ENCODE measurements at regions not wholly inside any gene's neighbourhood (a gene's known extent, or its start where the extent isn't known, plus 50 kb on each side); places are given as distances from the start of the nearest gene placed in this dataset.
A peak's percentile ranks its signal among the peaks of the same experiment; 100 is the strongest.

DNA sequence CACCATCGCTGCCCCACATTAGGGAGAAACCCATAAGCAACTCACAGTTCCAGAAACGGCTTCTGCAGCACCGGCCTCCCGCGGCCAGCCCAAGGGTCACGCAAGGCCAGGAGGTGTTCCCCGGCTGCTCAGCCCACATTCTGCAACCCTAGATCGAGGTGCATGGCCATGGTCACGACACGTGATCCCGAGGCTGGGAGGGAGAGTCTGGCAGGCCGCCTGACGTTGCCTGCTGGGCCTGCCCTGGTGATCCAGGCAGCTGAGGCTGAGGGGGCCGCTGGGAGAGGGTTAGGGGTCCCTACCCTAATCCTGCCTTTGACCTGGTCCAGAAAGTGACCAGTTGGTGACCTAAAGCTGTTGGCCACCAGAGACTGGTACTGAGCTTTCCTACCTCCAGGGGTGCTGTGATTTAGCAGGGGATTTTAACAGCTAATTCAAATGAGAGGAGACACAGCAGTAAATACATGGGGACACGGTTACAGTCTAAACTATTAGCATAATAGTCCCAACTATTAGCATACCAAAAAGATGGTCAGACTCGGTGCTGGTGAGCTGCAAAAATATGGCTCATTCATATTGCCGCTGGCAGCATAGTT is 97.4 kb upstream of the CIBAR2 start (continued):
- TF ChIP-seq, protein P1, sequence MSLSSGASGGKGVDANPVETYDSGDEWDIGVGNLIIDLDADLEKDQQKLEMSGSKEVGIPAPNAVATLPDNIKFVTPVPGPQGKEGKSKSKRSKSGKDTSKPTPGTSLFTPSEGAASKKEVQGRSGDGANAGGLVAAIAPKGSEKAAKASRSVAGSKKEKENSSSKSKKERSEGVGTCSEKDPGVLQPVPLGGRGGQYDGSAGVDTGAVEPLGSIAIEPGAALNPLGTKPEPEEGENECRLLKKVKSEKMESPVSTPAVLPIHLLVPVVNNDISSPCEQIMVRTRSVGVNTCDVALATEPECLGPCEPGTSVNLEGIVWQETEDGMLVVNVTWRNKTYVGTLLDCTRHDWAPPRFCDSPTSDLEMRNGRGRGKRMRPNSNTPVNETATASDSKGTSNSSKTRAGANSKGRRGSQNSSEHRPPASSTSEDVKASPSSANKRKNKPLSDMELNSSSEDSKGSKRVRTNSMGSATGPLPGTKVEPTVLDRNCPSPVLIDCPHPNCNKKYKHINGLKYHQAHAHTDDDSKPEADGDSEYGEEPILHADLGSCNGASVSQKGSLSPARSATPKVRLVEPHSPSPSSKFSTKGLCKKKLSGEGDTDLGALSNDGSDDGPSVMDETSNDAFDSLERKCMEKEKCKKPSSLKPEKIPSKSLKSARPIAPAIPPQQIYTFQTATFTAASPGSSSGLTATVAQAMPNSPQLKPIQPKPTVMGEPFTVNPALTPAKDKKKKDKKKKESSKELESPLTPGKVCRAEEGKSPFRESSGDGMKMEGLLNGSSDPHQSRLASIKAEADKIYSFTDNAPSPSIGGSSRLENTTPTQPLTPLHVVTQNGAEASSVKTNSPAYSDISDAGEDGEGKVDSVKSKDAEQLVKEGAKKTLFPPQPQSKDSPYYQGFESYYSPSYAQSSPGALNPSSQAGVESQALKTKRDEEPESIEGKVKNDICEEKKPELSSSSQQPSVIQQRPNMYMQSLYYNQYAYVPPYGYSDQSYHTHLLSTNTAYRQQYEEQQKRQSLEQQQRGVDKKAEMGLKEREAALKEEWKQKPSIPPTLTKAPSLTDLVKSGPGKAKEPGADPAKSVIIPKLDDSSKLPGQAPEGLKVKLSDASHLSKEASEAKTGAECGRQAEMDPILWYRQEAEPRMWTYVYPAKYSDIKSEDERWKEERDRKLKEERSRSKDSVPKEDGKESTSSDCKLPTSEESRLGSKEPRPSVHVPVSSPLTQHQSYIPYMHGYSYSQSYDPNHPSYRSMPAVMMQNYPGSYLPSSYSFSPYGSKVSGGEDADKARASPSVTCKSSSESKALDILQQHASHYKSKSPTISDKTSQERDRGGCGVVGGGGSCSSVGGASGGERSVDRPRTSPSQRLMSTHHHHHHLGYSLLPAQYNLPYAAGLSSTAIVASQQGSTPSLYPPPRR (CRISPR knock-in tag; IDR thresholded peaks at IDR 0.05; ENCODE audit: borderline replicate concordance): peak; percentile 57; the same call in 1 of the 2 replicates
- TF ChIP-seq PCBP2 (optimal IDR thresholded peaks at IDR 0.05; ENCODE audit: low read depth, low read length, poor library complexity, severe bottlenecking) (no peak), SALL2 (CRISPR knock-in tag; IDR thresholded peaks at IDR 0.05) (no peak), ZNF292 (CRISPR knock-in tag; IDR thresholded peaks at IDR 0.05; ENCODE audit: borderline replicate concordance, low read depth) (peak; percentile 67; the same call in 1 of the 2 replicates), ISX (CRISPR knock-in tag; conservative IDR thresholded peaks at IDR 0.05) (no peak), ZNF20 (CRISPR knock-in tag; IDR thresholded peaks at IDR 0.05) (no peak), TCF7 (IDR thresholded peaks at IDR 0.05; ENCODE audit: low read depth) (no peak)
- TF ChIP-seq, protein P2, sequence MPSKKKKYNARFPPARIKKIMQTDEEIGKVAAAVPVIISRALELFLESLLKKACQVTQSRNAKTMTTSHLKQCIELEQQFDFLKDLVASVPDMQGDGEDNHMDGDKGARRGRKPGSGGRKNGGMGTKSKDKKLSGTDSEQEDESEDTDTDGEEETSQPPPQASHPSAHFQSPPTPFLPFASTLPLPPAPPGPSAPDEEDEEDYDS (CRISPR knock-in tag; IDR thresholded peaks at IDR 0.05): no peak
- TF ChIP-seq, protein P3, sequence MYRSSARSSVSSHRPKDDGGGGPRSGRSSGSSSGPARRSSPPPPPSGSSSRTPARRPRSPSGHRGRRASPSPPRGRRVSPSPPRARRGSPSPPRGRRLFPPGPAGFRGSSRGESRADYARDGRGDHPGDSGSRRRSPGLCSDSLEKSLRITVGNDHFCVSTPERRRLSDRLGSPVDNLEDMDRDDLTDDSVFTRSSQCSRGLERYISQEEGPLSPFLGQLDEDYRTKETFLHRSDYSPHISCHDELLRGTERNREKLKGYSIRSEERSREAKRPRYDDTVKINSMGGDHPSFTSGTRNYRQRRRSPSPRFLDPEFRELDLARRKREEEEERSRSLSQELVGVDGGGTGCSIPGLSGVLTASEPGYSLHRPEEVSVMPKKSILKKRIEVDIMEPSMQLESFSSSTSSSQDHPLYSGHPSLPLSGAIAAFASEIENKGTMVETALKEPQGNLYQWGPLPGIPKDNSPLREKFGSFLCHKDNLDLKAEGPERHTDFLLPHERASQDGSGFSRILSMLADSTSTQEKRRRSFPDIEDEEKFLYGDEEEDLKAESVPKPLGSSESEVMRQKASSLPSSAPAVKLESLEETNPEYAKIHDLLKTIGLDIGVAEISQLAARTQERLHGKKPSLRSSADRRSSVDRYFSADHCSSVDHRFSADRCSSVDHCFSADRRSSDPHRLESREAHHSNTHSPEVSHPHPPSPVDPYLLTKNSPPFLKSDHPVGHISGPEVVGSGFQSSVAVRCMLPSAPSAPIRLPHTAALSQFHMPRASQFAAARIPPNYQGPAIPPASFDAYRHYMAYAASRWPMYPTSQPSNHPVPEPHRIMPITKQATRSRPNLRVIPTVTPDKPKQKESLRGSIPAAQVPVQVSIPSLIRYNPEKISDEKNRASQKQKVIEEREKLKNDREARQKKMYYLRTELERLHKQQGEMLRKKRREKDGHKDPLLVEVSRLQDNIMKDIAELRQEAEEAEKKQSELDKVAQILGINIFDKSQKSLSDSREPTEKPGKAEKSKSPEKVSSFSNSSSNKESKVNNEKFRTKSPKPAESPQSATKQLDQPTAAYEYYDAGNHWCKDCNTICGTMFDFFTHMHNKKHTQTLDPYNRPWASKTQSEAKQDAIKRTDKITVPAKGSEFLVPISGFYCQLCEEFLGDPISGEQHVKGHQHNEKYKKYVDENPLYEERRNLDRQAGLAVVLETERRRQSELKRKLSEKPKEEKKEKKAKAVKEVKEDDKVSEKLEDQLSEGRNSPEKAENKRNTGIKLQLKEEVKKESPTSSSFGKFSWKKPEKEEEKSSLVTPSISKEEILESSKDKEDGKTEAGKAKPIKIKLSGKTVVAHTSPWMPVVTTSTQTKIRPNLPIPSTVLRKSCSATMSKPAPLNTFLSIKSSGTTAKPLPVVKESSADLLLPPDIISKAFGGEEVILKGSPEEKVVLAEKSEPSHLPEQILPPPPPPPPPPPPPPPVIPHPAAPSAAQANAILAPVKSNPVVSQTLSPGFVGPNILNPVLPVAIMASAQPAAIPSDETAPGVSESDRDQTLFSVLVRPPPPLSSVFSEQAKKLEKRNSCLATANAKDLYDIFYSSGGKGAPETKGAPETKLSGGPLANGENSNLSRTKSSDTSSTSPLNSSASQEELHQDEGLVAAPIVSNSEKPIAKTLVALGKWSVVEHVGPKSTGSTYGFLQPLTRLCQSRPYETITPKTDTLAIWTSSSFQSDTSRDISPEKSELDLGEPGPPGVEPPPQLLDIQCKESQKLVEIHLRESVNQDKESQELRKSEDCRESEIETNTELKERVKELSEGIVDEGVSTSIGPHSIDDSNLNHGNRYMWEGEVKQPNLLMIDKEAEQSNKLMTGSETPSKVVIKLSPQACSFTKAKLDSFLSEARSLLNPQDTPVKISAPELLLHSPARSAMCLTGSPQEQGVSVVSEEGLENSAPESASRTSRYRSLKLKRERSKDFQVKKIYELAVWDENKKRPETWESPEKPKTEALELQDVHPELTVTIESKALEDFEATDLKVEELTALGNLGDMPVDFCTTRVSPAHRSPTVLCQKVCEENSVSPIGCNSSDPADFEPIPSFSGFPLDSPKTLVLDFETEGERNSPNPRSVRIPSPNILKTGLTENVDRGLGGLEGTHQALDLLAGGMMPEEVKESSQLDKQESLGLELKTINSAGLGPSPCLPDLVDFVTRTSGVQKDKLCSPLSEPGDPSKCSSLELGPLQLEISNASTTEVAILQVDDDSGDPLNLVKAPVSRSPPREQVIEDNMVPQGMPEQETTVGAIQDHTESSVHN (CRISPR knock-in tag; IDR thresholded peaks at IDR 0.05): no peak
- TF ChIP-seq, protein P4, sequence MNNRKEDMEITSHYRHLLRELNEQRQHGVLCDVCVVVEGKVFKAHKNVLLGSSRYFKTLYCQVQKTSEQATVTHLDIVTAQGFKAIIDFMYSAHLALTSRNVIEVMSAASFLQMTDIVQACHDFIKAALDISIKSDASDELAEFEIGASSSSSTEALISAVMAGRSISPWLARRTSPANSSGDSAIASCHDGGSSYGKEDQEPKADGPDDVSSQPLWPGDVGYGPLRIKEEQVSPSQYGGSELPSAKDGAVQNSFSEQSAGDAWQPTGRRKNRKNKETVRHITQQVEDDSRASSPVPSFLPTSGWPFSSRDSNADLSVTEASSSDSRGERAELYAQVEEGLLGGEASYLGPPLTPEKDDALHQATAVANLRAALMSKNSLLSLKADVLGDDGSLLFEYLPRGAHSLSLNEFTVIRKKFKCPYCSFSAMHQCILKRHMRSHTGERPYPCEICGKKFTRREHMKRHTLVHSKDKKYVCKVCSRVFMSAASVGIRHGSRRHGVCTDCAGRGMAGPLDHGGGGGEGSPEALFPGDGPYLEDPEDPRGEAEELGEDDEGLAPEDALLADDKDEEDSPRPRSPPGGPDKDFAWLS (CRISPR knock-in tag; IDR thresholded peaks at IDR 0.05; ENCODE audit: borderline replicate concordance): no peak
- TF ChIP-seq, protein P5, sequence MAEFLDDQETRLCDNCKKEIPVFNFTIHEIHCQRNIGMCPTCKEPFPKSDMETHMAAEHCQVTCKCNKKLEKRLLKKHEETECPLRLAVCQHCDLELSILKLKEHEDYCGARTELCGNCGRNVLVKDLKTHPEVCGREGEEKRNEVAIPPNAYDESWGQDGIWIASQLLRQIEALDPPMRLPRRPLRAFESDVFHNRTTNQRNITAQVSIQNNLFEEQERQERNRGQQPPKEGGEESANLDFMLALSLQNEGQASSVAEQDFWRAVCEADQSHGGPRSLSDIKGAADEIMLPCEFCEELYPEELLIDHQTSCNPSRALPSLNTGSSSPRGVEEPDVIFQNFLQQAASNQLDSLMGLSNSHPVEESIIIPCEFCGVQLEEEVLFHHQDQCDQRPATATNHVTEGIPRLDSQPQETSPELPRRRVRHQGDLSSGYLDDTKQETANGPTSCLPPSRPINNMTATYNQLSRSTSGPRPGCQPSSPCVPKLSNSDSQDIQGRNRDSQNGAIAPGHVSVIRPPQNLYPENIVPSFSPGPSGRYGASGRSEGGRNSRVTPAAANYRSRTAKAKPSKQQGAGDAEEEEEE (CRISPR knock-in tag; IDR thresholded peaks at IDR 0.05; ENCODE audit: borderline replicate concordance): peak; percentile 35; the same call in 1 of the 2 replicates
